ENCODE measurements at regions not wholly inside any gene's neighbourhood (a gene's known extent, or its start where the extent isn't known, plus 50 kb on each side); places are given as distances from the start of the nearest gene placed in this dataset.
A peak's percentile ranks its signal among the peaks of the same experiment; 100 is the strongest.
"Not testable (repeated sequence)": the region's sequence is repeated elsewhere in the genome, so short reads cannot be mapped to it uniquely, and the experiment has no call there.

GRCh38 chr21:22364163-22364562, 1366.0 kb downstream of the NCAM2 start:
- no peak for ATAC-seq

GRCh38 chr21:22374218-22374969, 1376.2 kb downstream of the NCAM2 start:
- FAIRE-seq (no peak), DNase-seq (no peak), ATAC-seq (peak; percentile 51 to 76 (median 63))
- intact Hi-C loops (cut with DNase I), result no loop called here
- Histone ChIP-seq H3K27ac (peak overlapping the region in 1 of 4 donors; percentile 11), H3K9me3 (no peaks in the 10 kb centered on the region), H3K4me3 (no peak overlapping the region), H3K4me1 (no peaks in the 10 kb centered on the region), H3K27me3 (no peaks in the 10 kb centered on the region), H3K36me3 (no peaks in the 10 kb centered on the region)
- WGBS, 2 donors, result 2 to 5% methylated on average over 7 of the region's 7 CpGs
- TF ChIP-seq, protein P1, sequence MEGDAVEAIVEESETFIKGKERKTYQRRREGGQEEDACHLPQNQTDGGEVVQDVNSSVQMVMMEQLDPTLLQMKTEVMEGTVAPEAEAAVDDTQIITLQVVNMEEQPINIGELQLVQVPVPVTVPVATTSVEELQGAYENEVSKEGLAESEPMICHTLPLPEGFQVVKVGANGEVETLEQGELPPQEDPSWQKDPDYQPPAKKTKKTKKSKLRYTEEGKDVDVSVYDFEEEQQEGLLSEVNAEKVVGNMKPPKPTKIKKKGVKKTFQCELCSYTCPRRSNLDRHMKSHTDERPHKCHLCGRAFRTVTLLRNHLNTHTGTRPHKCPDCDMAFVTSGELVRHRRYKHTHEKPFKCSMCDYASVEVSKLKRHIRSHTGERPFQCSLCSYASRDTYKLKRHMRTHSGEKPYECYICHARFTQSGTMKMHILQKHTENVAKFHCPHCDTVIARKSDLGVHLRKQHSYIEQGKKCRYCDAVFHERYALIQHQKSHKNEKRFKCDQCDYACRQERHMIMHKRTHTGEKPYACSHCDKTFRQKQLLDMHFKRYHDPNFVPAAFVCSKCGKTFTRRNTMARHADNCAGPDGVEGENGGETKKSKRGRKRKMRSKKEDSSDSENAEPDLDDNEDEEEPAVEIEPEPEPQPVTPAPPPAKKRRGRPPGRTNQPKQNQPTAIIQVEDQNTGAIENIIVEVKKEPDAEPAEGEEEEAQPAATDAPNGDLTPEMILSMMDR (IDR thresholded peaks at IDR 0.05), result no peak

More at GRCh38 chr21:22364163-22364562, 1366.0 kb downstream of the NCAM2 start:
- Histone ChIP-seq H3K9me3 (no peaks in the 10 kb centered on the region), H3K4me3 (no peak overlapping the region), H3K4me1 (no peaks in the 10 kb centered on the region), H3K27me3 (no peaks in the 10 kb centered on the region), H3K27ac (no peak overlapping the region), H3K36me3 (no peaks in the 10 kb centered on the region)
- TF ChIP-seq, protein P1 (IDR thresholded peaks at IDR 0.05), result no peak
- whole genome bisulfite sequencing, 2 donors, result 68 to 80% methylated on average over 5 of the region's 5 CpGs
- no peak for DNase-seq
- no peak for FAIRE-seq
- intact Hi-C loops (cut with DNase I), result no loop called here

GRCh38 chr21:22377795-22378194, 1379.6 kb downstream of the NCAM2 start:
- H3K27me3 ChIP-seq; H3K27ac ChIP-seq; H3K36me3 ChIP-seq; H3K4me3 ChIP-seq; intact Hi-C loops (cut with DNase I); FAIRE-seq; H3K4me1 ChIP-seq; H3K9me3 ChIP-seq; ATAC-seq; DNase-seq: not testable (repeated sequence)
- 86 to 90% methylated on average over 3 of the region's 3 CpGs for WGBS, 2 donors

DNA sequence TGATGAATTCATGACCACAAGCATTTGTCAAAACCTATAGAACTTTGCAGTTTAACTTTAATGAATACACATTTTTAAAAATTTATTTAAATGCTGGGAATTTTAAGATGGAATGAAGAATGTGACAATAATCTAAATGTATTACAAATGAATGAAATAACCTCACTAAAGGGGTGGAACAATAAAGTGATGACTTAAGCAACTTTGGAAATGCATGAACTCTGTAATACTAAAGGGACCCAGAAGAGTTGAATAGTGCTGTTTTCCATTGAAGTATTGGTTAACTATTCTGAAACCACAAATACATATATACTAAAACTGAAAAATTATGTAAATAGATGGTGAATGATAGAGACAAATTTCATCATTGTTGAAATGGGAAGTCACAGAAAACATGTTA, 1395.1 kb downstream of the NCAM2 start:
- intact Hi-C loops (cut with DNase I), result no loop called here
- TF ChIP-seq, protein P1 (IDR thresholded peaks at IDR 0.05), result no peak
- Histone ChIP-seq H3K9me3 (no peaks in the 10 kb centered on the region), H3K27me3 (no peaks in the 10 kb centered on the region), H3K4me3 (no peak overlapping the region), H3K27ac (no peak overlapping the region), H3K36me3 (no peaks in the 10 kb centered on the region), H3K4me1 (no peaks in the 10 kb centered on the region)
- no peak for ATAC-seq
- DNase-seq, result no peak
- FAIRE-seq, result no peak

DNA sequence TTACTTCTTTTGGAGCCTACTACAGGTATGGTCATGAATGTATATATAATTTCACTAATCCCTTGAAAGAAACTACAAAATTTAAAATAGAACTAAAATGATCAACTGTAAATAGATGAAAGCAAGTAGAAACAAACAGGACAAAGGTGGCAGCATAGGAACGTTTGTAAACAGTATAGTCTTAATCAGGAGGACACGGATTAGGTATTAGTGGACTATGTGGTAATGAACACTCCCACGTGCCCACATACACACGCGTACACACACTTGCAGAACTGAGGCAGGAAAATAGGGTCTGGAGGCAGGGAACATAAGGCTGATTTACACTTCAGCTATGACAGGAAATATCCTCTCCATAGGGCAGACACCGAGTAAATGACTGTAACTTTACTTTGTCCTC, 1397.8 kb downstream of the NCAM2 start:
- intact Hi-C loops (cut with DNase I), result no loop called here
- 72 to 75% methylated on average over 6 of the region's 6 CpGs for WGBS, 2 donors
- Histone ChIP-seq H3K27ac (no peak overlapping the region), H3K36me3 (no peaks in the 10 kb centered on the region), H3K9me3 (no peaks in the 10 kb centered on the region), H3K4me1 (no peaks in the 10 kb centered on the region), H3K27me3 (no peaks in the 10 kb centered on the region), H3K4me3 (no peak overlapping the region)
- ATAC-seq (no peak), FAIRE-seq (no peak), DNase-seq (no peak)
- TF ChIP-seq, protein P1 (IDR thresholded peaks at IDR 0.05), result no peak
